AG08395 (cell line): ENCODE measurements at regions not wholly inside any gene's neighbourhood (a gene's known extent, or its start where the extent isn't known, plus 50 kb on each side); places are given as distances from the start of the nearest gene placed in this dataset.

Source experiments
- DNase-seq: peaks from one replicate; pipeline ENCODE4 v3.0.0; 2012; ENCODE audit warnings: mixed read lengths, low spot score

DNA sequence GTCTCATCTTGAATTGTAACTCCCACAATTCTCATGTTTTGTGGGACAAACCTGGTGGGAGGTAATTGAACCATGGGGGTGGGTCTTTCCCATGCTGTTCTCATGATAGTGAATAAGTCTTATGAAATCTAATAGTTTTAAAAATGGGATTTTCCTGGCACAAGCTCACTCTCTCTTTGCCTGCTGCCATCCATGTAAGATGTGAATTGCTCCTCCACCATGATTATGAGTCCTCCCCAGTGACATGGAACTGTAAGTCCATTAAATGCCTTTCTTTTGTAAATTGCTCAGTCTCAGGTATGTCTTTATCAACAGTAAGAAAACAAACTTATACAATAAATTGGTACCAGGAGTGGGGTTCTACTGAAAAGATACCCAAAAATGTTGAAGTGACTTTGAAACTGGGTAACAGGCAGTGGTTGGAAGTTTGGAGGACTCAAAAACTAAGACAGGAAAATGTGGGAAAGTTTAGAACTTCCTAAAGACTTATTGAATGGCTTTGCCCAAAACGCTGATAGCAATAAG lies 601.4 kb downstream of the ZEB2 start:
- no peak for DNase-seq

DNA sequence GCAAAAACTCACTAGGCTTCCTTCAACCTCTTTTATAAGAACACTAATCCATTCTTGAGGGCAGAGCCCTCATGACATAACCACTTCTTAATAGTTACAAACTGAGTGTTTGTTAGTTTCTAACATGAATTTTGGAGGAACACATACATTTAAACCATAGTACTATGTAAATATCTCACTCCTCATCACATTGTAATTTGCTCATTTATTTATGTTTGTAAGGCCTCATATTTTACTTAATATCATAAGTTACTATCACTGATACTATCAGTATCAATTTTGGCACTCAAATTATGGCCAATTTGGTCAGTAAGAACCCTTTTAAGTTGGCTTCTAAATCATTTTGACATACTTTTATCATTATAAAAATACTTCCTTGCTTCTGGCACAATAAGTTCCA lies 603.1 kb downstream of the ZEB2 start:
- DNase-seq: no peak

GRCh38 chr2:143909577-143910353 lies 610.2 kb downstream of the ZEB2 start:
- no peak for DNase-seq

DNA sequence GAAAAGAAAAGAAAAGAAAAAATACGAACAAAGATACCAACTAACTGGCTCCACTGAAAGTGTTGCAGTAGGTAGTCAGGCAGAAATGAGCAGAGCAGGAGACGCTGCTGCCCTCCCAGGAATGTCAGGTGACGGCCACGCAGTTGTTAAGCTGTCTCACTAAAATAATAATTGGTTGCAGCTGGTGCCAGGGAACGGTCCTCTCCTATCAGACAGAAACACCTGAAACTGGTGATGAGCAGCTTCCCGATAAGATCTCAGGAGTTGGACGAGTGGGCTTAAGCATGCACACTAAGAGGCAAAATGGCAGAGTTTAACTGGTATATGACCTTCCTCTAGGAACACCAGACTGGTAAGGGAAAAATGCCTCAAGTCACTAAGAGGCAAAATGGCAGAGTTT lies 611.1 kb downstream of the ZEB2 start:
- no peak for DNase-seq

- DNase-seq: peak; percentile 18
Observed at GRCh38 chr2:143907801-143908200, 612.1 kb downstream of the ZEB2 start.

GRCh38 chr2:143906850-143907249 lies 613.1 kb downstream of the ZEB2 start:
- DNase-seq: no peak

GRCh38 chr2:143905587-143905986 lies 614.3 kb downstream of the ZEB2 start:
- DNase-seq: no peak

- DNase-seq: no peak
Observed at GRCh38 chr2:143903172-143903856, 616.6 kb downstream of the ZEB2 start.

GRCh38 chr2:143901185-143901842 lies 618.6 kb downstream of the ZEB2 start:
- DNase-seq: peak; percentile 69

- DNase-seq: no peak
Observed at GRCh38 chr2:143899987-143900386, 619.9 kb downstream of the ZEB2 start.

DNA sequence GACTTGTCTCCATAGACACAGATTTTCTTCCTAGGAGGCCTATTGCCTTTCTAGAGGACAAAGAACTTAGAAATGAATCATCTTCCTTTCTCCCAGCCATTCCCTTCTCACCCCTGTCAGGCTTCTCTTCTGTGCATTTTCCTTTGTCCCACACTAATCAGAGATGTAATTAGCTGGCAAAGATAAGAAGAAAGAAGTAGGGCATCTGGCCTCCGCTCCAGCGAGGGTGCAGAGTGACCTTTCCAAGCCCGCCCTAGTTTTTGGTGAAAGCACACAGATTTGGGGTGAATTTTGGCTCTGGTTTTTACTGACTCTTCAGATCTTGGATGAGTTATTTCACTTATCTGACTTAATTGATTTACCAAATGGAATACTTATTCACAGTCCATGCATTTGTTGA lies 626.5 kb downstream of the ZEB2 start:
- no peak for DNase-seq

- DNase-seq: no peak
Observed at GRCh38 chr2:143891879-143892308, 628.0 kb downstream of the ZEB2 start.

DNA sequence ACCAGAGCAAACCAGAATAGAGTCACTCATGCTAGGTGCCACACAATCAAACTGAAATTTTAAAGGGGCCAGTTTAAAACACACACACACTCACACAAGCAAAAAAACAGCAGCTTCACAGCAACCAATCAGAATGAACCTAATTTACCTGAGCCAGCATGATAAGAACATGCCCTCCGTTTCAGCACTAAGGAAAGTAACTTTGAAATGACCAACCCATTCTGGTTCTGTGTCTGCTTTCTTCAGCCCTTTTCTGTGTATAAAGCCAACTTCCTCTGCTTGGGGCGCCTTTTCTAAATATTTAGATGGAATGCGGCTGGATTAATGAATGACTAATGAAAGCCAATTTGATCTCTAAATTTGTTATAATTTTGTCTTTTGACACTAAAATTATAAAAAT lies 629.1 kb downstream of the ZEB2 start:
- DNase-seq: no peak

DNA sequence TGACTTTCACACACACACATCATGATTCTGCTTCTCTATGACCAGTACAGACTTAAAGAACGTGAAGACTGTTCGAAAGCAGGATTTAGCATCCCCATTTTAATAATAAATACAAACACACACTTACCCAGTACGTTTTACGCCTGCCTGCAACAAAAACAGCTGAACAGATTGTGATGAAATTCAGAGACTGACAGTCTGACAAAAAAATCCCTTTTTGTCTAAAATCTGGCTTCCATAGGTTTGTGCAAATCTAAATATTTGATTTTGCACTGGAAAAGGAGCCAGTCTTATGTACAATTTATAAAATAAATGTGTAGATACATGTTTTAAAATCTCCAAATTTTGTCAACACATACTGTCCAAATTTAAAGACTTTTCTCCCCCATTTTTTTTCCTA lies 630.7 kb downstream of the ZEB2 start:
- no peak for DNase-seq

GRCh38 chr2:143885461-143885860 lies 634.5 kb downstream of the ZEB2 start:
- no peak for DNase-seq

- DNase-seq: no peak
Observed at GRCh38 chr2:143881246-143881645, 638.7 kb downstream of the ZEB2 start.

DNA sequence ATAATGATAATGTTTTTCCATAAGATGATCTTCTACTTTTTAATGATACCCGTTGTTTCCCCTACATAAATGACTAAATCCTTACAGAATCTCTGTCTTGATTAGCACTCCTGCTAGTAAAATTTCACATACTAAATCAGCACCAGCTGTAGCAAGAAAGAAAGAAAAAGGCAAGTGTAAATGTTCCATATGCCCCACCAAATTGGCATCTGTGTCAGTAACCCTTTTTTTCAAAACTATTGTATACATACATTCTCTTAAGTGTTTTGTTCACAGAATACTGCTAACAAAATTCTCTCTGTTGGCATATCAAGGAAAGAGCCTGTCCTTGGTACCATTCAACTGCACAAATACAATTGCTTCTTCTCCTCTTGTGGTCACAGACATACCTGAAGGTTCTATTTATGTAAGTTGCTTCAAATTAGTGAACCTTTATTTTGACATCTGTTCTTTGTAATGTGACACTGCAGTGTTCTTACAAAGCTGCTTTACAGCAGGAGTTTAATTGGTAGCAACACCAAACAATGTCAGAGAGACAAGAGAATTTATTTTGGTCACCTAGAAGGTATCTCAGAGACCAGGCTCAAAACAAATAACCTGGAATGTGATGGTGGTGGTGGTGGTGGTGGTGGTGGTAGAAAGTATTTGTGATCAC lies 641.9 kb downstream of the ZEB2 start:
- DNase-seq: no peak

- no peak for DNase-seq
Observed at GRCh38 chr2:143877056-143877455, 642.9 kb downstream of the ZEB2 start.

DNA sequence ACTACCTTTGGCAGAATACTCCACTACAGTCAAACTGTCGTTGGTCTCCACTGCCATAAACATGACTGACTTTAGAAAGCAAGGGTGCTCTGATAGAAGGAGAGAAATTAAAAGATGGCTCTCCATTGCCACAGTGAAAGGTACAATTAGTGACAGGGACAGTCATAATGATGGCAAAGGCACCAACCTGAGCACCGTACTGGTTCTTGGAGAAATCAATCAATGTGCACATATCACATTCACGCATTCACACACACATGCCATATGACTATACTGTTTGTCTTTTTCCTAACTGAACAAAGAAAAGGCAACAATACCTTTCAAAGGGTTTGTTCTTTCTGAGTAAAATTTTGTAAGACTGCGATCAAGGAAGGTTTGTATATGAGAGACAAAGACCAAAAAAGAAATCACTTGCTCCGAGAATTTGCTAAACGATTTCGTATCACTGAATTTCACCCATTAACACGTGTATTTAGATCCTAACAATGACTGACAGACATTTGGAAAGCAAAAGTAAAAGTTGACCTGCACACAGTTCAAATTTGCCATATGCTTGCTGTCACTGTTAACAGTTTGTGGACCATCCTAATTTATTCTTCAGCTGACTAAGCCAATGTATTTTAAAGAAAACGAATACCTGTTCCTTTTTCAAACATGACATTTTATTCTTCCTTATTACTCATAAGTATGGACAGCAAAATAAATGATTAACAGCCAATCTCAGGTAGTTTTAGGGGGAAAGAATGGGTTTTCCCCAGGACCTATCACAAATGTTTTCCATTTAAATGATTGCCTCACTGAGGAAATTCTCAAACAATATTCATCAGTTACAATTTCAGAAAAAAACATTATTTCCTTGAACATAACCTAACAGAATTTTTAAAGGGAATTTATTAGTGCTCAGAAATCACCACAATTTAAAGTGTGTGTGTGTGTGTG lies 644.4 kb downstream of the ZEB2 start:
- no peak for DNase-seq

- DNase-seq: no peak
Observed at GRCh38 chr2:143873886-143874285, 646.0 kb downstream of the ZEB2 start.

DNA sequence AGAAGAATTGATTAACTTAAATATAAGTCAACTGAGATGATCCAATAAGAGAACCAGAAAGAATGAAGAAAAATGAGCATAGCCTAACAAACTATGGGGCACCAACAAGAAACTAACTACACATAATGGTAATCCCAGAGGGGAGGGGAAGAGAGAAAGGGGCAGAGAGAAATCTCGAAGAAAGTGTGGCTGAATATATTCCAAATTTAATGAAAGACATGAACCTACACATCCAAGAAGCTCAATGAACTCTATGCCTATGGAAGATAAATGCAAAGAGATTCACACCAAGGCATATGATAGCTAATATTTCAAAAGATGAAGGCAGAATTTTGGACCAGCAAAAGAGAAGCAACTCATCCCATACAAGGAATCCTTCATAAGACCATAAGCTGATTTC lies 649.2 kb downstream of the ZEB2 start:
- DNase-seq: no peak
